Panc1 (cell line): ENCODE measurements at regions not wholly inside any gene's neighbourhood (a gene's known extent, or its start where the extent isn't known, plus 50 kb on each side); places are given as distances from the start of the nearest gene placed in this dataset.

Experiments
- POLR2AphosphoS5 ChIP-seq: IDR thresholded peaks from 2 replicates; pipeline ENCODE4 v1.6.1; 2012; ENCODE audit warnings: mild to moderate bottlenecking, low read depth, low read length, moderate library complexity
- SIN3A ChIP-seq: IDR thresholded peaks from 2 replicates; pipeline ENCODE4 v1.6.1; 2012; ENCODE audit warnings: low read depth, mild to moderate bottlenecking, low read length, moderate library complexity, borderline replicate concordance; ENCODE audit not compliant: insufficient read depth
- TF ChIP-seq, protein P1 (sequence below): fragments of 450-650 bp; IDR thresholded peaks from 2 replicates; pipeline ENCODE4 v1.5.1; 2017; ENCODE audit warnings: mild to moderate bottlenecking

DNA sequence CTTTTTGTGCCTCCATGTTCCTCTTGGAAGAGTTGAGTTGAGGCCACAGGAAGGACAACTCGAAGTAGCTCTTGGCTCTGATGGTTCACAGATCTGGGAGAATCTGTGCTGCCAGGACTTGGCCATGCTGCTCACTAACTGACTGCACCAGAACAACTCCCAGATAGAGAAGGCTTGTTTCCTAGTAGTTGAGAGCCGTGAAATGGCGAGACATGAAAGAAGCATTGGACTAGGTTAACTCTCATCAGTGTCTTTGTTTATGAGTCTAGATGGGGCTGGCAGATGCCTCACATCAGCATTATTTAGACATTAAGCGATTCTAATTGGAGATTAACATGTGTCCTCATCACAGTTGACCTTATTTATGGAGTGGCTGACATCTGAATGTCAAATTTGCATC lies 92.9 kb upstream of the AGBL1 start:
- TF ChIP-seq POLR2AphosphoS5, result no peak
- TF ChIP-seq, protein P1, sequence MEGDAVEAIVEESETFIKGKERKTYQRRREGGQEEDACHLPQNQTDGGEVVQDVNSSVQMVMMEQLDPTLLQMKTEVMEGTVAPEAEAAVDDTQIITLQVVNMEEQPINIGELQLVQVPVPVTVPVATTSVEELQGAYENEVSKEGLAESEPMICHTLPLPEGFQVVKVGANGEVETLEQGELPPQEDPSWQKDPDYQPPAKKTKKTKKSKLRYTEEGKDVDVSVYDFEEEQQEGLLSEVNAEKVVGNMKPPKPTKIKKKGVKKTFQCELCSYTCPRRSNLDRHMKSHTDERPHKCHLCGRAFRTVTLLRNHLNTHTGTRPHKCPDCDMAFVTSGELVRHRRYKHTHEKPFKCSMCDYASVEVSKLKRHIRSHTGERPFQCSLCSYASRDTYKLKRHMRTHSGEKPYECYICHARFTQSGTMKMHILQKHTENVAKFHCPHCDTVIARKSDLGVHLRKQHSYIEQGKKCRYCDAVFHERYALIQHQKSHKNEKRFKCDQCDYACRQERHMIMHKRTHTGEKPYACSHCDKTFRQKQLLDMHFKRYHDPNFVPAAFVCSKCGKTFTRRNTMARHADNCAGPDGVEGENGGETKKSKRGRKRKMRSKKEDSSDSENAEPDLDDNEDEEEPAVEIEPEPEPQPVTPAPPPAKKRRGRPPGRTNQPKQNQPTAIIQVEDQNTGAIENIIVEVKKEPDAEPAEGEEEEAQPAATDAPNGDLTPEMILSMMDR, result no peak
- TF ChIP-seq SIN3A, result no peak
